GM12875 (cell line): ENCODE measurements at regions not wholly inside any gene's neighbourhood (a gene's known extent, or its start where the extent isn't known, plus 50 kb on each side); places are given as distances from the start of the nearest gene placed in this dataset.

Experiments
- H3K4me3 ChIP-seq: one replicate; pipeline ENCODE4 v1.5.1; 2011; ENCODE audit warnings: low read depth, low read length, control low read depth
- CTCF ChIP-seq: IDR thresholded peaks from 2 replicates; pipeline ENCODE4 v1.5.1; 2011; ENCODE audit warnings: low read depth, mild to moderate bottlenecking, control low read depth, inconsistent platforms, low read length, moderate library complexity, borderline replicate concordance; ENCODE audit not compliant: insufficient read depth

GRCh38 chr16:52874042-52874441 is 178.7 kb downstream of the CHD9NB start:
- TF ChIP-seq CTCF, result no peak
- no peak overlapping the region for H3K4me3 ChIP-seq

- TF ChIP-seq CTCF, result no peak
- H3K4me3 ChIP-seq, result no peak overlapping the region
Observed at GRCh38 chr16:52872731-52873130, 180.0 kb downstream of the CHD9NB start.

- no peak overlapping the region for H3K4me3 ChIP-seq
- no peak for TF ChIP-seq CTCF
Observed at GRCh38 chr16:52871481-52871880, 181.2 kb downstream of the CHD9NB start.

- H3K4me3 ChIP-seq, result no peak overlapping the region
- TF ChIP-seq CTCF, result no peak
Observed at GRCh38 chr16:52869243-52869642, 183.5 kb downstream of the CHD9NB start.

GRCh38 chr16:52863000-52863399 is 189.7 kb downstream of the CHD9NB start:
- no peak for TF ChIP-seq CTCF
- no peak overlapping the region for H3K4me3 ChIP-seq

GRCh38 chr16:52861614-52862022 is 191.1 kb downstream of the CHD9NB start:
- TF ChIP-seq CTCF, result no peak
- no peak overlapping the region for H3K4me3 ChIP-seq

GRCh38 chr16:52855463-52855862 is 197.2 kb downstream of the CHD9NB start:
- no peak for TF ChIP-seq CTCF
- no peak overlapping the region for H3K4me3 ChIP-seq
